NCI-H1694 (cell line): ENCODE measurements at regions not wholly inside any gene's neighbourhood (a gene's known extent, or its start where the extent isn't known, plus 50 kb on each side); places are given as distances from the start of the nearest gene placed in this dataset.

ENCODE experiments used
- DNase-seq: peaks from one replicate; lab custom pipeline; 2025; lab: John Stamatoyannopoulos, UW

DNA sequence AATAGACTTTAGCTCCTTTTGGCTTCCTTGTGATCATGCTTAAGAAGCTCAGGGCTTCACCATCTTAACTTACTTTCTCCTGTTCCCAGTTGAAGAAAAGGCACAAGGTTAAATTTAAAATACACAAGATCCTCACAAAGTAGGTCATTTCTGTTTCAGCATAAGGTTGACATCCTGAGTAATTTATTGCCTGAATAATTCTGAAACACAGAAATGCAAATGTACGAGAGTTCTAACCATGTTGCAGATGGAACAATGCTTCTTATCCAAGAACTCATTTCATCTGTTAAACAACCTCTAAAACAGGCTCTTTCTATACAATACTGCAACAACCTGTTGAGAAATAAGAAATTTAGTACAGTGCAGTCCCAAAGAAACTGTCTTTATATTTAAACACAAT is 395.2 kb downstream of the BCL11A start:
- no peak for DNase-seq

DNA sequence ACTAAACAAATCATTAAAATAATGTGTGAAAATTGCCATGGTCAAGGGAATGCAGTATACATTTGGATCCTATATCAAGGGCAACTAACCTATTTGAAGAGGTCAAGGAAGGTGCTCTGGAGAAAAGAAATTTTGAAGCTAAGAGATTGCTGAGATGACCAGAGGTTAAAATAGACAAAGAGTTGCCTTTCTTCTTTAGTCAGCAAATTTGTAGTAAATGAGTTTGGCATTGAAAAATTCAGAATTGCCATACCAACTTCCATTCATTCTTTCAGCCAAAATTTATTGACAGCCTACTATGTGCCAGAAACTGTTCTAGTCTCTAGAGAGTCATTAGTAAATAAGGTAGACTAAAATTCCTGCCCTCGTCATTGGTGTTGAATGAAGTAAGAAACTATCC is 396.2 kb downstream of the BCL11A start:
- DNase-seq, result no peak

DNA sequence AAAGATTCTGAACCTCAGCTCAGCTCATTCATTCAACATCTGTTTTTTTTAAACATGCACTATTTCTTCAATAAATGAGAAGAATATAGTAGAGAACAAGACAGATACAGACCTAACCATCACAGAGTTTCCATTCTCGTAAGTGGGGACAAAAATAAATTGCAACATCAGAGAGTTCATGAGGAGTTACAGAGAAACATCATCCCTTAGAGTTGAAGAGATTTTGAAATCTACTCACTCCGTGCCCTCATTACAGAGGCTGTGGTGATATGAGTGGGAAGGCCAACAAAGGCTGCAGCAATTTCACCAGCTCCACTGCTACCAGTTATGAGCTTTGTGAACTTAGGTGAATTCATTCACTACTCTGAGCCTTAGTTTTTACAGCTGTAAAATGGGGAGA is 399.3 kb downstream of the BCL11A start:
- DNase-seq, result no peak

DNA sequence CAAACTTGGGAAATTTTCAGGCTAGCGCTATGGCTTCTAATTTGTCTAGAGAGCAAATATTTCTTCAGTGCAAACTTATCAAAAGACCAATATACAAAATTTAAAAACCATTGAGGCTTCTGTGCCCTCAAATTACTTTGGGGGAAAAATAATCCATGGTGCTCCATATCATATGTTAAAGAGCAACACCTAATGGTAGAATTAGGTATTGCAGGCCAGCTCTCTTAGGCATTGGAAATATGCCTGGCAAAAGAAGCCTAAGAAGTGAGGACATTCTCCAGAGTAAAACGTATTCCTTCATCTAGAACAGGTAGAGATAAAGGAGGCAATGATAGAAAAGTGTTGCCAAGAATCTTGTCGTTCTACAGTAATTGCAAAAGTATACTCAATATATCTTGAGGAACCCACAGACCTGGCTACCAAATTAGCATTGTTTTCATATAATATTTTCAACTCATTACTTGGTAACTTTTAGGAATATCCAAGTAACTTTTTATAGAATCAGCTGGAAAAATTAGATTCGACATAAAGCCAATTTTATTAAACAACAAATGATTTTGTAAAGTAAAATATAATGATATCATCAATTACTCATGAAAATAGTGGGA is 401.1 kb downstream of the BCL11A start:
- peak; percentile 29 for DNase-seq

DNA sequence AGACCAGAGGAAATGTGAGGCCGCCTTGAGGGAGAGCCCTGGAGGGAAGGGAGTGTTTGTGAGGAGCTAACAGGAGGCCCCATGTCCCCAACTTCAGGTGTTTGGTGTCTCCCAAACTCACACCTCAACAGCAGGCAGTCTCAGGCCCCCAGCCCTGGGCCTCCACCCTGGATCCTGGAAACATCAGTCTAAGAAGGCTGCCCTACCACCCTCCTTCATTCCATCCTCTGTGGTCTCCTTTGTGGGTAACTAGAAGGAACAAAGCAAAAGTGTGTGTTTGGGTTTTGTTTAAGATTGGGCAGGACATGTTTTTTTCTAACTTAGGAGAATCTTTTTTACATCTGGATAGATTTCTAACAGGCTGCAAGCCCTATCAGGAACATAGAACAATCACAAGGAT is 404.3 kb downstream of the BCL11A start:
- DNase-seq, result no peak

DNA sequence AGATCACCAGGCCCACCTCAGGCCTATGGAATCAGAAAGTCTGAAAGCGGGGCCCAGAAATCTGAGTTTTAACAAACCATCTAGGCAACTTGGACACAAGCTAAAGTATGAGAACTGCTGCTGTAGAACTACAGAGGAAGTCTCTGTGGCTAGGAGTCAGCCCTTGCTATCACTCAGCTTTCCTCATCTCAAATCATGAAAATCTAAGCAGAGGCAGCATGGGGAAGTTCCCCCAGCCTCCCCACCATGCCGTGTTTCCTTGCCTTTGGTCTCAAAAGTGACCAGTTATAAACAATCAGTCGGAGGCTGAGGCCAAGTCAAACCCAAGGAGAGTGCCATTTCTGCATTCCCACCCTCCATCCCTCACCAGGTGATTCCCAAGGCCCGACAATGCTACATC is 404.7 kb downstream of the BCL11A start:
- no peak for DNase-seq

DNA sequence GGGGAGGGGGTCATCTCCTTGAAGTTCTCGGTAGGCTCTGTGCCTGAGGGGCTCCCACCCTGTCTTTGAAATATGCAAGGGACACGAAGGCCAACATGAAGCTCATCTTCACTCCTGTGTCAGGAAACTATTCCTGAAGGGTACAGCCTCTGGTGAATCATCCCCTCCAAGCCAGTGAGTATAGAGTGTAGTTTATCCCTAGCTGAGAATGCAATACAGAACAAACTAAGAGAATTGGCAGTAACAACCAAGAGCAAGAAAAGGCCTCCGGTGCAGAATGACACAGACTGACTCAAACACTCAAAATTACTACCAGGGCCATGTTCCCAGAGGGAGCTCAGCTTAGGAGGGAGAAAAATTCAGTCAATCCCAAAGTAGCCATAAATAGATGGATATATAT is 413.3 kb downstream of the BCL11A start:
- no peak for DNase-seq

DNA sequence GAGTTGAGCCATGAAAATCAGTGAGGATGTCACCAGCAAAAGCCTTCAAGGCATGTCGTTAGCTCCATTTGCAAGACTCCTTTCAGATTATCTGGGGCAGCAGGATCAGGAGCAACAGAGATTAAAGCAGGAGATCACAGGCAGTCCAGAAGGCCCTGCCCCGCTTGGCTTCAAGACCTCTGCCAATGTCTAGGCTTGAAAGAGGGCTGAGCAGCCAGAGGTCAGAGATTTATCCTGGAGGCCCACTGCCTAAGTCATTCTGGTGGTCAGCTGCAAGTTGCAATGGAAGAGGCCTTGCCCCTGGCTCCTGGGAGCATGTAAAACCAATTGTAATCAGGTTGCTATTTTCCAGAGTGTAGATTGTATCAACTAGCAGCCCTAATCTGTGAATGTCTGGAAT is 416.5 kb downstream of the BCL11A start:
- no peak for DNase-seq

DNA sequence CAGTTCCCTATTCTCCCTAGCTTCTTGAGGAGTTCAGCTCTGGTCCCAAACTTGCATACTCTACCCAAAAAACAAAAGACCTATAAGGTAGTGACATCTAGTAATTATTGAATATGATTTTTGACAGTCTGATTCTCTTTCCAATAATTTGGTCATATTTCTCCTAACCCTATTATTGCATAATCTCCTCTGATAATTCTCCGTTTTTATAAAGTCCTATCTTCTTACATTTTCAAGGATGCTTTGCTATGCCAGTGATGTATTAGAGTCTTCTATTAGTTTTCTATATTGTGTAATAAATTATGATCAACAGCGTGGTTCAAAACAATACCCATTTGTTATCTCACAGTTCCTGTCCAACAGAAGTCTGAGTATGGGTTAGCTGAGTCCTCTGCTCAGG is 426.3 kb downstream of the BCL11A start:
- DNase-seq, result no peak

DNA sequence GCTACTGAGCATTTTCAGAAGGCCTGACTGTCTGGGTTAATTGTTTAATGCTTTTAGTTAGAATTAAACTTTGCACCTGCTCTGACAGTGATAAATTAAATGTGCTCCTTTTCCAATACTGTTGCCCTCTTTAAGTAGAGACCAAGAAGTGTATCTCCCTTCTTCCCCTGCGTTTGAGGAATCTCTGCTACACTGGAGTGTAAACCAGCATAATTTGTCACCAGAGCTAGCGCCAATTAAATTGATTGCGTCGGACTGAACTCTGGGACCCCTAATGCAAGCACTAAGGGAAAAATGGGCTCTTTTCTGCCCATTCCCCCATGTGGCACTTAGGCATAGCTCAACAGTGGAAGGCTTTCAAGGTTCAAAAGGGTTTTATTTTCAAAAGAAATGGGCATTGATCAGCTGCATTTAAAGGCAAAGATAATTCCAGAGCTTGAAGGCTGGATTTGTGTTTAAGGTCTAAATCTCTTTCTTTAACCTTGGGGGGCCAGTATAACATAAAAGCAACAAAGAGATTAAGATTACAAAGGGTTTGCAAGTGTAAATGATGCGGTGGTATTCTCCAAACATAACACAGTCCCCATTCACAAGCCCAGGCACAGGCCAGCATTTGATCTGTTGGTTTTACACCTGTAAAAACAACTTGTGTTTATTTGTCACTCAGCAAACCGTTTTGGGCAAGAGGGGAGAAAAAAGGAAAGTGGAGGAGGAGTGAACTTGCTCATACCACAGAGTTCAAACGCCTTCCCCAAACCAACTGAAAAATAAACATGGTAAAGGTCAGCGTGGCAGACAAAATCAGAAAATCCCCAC is 427.6 kb downstream of the BCL11A start:
- DNase-seq, result no peak

DNA sequence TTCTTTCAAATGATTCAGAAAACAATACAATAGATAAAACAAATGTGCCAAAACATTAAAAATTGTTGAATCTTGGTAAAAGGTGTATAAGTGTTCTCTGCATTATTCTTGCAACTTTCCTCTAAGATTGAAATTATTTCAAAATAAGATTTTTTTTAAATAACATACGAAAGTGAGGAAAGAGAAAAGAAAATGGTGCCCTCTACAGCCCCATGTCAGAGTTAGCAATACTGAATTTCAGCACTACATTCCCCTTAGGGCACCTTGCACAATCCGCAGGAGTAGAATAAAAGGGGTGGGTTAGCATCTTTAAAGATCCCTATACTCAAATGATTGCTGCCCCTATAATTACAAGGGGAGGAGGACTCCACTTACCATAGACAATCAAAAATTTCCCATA is 433.7 kb downstream of the BCL11A start:
- no peak for DNase-seq

DNA sequence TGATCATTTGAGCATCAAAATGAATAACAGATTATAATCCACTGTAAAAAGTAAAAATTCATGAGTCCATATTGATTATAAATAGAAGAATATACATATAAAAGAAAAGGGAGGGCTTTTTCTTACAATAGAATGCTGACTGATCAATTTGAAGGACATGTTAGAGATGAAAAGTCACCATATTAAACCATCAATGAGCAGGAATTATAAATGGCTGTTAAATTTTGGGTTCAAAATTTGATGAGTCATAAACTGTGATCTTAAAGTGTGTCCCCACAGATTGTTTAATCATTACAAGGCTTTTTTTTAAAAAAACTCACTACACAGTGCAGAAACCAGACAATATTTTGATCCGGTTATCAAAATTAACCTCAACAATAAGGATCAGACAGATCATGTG is 434.5 kb downstream of the BCL11A start:
- no peak for DNase-seq

DNA sequence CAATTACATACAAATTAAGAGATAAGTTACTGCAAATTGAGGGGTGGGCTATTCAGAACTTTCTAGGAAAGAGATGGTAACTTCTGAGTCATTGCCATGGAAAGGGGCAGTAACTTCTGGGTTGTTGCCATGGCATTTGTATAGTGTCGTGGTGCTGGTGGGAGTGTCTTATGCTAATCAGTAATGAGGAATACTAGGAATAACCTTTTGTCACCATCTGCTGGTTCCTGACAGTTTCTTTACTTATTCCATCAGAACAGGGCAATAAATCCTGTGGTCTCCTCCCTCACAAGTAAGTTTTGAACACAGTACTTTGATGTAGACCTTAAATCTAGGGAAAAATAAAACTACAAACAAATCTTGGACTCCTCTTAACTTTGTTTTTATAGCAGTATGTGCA is 435.4 kb downstream of the BCL11A start:
- no peak for DNase-seq

DNA sequence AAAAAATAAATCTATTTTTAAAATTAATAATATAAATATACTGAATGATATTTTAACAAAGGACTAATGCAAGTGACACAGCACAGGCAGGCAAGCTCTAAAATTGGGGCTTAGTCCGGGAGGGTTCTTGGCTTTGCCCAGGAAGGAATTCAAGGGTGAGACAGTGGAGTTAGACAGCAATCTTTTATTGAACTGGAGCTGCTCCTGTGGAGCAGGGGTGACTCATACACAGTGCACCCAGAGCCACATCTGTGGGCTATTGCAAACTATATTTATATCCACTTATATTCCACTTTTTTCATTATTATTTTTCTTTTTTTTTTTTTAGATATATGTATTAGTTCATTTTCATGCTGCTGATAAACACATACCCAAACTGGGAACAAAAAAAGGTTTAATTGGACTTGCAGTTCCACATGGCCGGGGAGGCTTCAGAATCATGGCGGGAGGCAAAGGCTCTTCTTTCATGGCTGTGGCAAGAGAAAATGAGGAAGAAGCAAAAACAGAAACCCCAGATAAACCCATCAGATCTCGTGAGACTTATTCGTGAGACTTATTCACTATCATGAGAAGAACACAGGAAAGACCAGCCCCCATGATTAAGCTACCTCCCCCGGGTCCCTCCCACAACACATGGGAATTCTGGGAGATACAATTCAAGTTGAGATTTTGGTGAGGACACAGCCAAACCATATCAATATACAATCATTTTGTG is 437.1 kb downstream of the BCL11A start:
- DNase-seq, result no peak

DNA sequence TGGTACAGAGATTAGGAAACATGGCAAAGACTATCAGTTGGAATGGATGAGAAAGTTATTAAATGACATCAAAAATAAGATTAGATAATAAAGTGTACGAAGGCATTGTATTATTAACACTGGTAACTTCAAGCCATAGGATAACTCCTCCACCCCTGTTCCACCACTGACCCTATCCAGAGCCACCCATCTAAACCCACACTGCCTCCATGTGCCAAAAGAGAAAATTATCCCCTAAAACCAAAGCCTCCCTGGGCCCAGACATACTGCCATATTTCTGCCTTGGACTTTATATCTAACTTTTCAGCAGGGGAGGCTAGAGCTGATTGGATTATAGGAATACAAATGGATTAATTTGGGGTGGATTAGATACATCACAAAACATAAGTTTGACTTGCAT is 443.7 kb downstream of the BCL11A start:
- no peak for DNase-seq

DNA sequence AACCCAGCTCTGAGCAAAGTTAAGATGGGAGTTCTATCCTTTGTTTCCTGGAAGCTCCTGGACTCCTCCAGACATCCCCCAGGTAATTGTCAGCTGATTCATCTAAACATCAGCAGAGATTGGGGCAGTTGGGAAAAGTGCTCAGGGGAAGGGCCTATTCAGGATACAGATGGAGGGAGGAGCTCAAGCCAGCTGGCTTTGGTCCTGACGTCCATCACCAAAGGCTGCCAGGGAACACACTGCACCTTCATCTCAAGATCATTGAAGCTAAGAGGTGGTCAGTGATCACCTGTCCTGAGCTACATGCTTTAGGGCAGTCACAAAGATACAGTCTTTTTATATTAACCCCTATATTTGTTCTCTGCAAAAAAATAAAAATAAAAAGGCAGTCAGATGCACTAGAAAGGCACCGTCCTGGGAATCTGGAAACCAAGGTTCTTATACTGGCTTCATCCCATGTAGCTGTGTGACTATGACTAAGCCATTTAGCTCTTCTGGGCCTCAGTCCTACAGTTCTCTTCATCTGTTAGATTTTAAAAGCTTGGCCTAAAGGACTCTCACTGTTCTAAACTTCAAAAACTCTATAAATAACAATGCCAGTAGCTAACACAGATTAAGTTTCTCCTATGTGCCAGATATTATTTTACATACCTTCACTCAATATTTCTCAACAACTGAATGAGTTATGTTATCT is 446.5 kb downstream of the BCL11A start:
- no peak for DNase-seq

DNA sequence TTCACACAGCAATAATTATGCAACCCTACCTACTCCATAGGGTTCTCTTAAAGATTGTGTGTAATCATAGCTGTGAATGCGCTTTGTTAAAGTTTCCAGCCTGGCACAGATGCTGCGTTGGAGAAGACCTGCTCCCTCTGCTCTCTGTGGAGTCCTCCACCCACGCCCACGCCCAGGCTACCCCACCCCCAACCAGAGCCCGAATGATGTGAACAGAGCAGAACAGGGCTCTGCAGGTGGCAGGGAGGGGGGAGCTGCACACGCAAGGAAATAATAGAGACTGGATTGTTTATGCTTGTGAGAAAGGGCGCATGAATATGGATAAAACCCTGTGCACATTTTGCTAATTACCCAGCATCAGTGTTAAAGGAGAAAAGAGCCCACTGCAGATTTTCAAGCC is 447.5 kb downstream of the BCL11A start:
- no peak for DNase-seq

DNA sequence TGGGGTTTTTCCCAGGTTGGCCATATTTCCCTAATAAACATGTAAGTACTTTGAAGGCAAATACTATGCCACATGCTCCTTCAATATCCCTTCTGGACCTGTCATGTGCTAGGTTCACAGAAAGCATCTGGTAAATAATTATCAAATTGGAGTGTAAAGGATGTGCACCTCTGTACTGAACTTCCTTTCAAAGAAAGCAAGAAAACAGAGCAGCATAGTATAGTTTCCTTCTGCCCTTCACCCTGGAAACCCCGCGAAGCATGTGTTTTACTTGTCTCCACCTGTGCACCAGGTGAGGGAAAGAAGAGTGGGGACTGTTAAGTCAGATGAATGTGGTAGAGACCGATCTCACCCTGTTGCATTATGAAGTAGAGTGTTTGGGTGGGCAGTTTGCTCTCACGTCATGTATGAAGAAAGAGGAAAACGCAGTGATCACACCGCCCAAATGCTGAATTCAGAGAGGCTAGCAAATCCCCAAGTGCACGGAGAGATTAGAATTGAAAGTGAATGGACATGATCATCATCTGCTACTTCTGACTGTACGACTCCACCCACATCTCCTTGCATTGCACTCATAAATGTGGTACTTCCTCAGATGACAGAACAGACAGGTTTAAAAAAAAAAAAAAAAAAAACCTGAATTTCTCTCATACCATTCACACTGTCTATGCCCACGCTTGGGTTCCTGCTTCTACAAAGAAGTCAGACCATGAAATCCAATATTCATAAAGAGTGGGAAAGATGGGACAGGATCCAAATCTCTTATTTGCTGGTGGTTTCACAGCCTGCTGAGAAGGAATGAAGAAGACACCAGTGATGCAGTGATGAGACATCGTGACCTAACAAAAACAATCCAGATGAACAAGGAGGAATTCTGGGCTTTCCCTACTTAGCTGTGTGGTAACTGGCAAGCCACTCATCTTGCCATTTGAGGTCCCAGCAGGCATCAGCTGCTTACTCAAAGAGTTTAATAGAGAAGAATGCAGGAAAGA is 448.6 kb downstream of the BCL11A start:
- no peak for DNase-seq

DNA sequence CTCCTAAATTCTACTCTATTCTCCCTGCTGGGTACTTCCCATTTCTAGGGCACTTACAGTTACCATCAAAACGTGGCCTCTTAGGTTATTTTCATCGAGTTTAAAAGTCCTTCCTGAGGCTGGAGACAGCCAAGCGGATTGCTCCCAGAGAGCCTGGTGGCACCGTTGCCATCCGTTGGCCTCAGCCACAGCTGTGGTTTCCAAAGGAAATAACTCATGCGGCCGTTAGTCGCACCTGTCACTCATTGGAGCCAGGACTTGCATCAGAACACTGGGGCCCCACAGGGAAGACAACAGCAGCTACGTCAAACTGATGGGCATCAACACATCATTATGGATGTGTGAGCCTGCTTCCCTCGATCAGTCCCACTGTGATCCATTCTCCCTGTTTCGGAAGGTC is 453.4 kb downstream of the BCL11A start:
- DNase-seq, result no peak

DNA sequence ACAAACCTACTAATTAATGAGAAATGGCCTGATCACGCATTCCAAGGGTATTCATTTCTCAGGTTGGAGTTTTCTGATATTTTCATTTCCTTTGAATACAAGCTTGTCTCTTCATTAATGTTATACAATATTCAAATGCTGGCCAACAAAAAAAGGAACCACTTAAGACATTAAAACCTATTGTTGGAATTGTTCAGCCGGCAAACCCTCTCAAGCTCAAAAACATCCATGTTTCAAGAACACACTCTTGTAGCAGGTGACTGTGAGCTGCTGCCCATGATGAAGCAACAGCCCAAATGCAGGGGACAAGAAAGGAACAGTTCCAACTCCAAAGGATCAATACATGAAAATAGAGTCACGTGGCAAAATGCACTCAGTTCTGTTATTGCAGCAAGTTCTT is 454.5 kb downstream of the BCL11A start:
- no peak for DNase-seq

DNA sequence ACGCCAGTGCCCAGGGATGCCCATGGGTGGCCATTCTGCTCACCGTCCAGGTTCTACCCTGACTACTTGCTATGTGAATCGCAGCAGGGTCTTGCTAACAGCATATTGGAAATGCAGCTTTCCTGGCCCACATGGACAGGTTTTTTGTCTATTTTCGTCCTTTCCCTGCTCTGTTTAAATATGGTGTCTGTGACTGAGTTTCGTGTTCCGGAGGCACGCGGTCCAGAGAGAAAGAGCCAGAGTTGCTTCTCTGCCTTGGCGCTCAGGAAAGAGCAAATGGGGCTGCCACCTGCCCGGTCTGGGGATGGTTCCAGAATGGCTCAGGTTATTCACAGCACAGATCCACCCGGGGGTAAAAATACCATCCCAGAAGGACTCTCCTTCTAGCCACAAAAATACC is 456.2 kb downstream of the BCL11A start:
- no peak for DNase-seq

DNA sequence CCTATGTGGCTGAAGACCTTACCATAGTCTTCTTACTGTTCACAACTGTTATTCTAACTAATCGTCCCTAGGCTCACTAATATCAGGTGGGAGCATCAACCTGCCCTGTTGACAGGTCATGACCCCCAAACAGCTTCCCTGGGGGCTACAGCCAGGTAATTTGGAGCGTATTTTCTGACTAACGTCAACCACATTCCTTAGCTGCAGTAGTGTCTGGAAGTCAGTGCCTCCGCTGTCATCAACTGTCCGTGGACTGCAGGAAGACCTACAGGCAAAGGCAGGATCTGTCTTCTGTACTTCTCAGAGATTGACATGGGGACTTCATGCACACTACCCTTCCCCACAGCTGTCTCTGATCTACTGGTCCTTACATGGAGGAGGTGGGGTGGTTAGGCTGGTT is 456.9 kb downstream of the BCL11A start:
- no peak for DNase-seq
